ENCODE measurements at regions not wholly inside any gene's neighbourhood (a gene's known extent, or its start where the extent isn't known, plus 50 kb on each side); places are given as distances from the start of the nearest gene placed in this dataset.

GRCh38 chr4:142952821-142953580 lies 106.9 kb upstream of the INPP4B start:
- TF ChIP-seq CTCF (conservative IDR thresholded peaks at IDR 0.05) (no peak), ZFX (IDR thresholded peaks at IDR 0.05) (no peak)
